DND-41 (cell line): ENCODE measurements at regions not wholly inside any gene's neighbourhood (a gene's known extent, or its start where the extent isn't known, plus 50 kb on each side); places are given as distances from the start of the nearest gene placed in this dataset.

Experiments used
- ATAC-seq: fragments of 200-7000 bp; cut with Tn5 transposase; 3 replicates; pipeline ENCODE4 v1.9.1; 2021; ENCODE audit warnings: low read depth; ENCODE audit not compliant: insufficient read depth
- DNase-seq: peaks from one replicate; pipeline ENCODE4 v3.0.0-alpha.2; 2020
- H2AFZ ChIP-seq: 2 replicates; pipeline ENCODE4 v1.6.0; 2012; ENCODE audit warnings: low read depth, low read length
- H3K27ac ChIP-seq: 2 replicates; pipeline ENCODE4 v1.5.1; 2012; ENCODE audit warnings: low read length, inconsistent platforms
- H3K27me3 ChIP-seq: fragments of 200-600 bp; sonication (generic); 2 replicates; pipeline ENCODE4 v1.6.0; 2012; ENCODE audit warnings: low read length, mild to moderate bottlenecking, inconsistent platforms; ENCODE audit not compliant: insufficient read depth, poor library complexity
- H3K36me3 ChIP-seq: 2 replicates; pipeline ENCODE4 v1.5.1; 2012; ENCODE audit warnings: low read length, inconsistent platforms; ENCODE audit not compliant: insufficient read depth
- H3K4me1 ChIP-seq: 2 replicates; pipeline ENCODE4 v1.5.1; 2012; ENCODE audit warnings: mild to moderate bottlenecking, low read length; ENCODE audit not compliant: insufficient read depth
- H3K4me2 ChIP-seq: 2 replicates; pipeline ENCODE4 v1.6.0; 2012; ENCODE audit warnings: mild to moderate bottlenecking, moderate library complexity, low read length, inconsistent platforms; ENCODE audit not compliant: insufficient read depth
- H3K4me3 ChIP-seq, 2 experiments: fragments of 200-600 bp in 1 of 2; shearing (Covaris generic) in 1 of 2; 2 replicates each; pipeline ENCODE4 v1.5.1; 2012 to 2016; ENCODE audit warnings: inconsistent platforms in 2 of 2, low read length in 2 of 2, mild to moderate bottlenecking in 2 of 2, low read depth in 1 of 2, moderate library complexity in 1 of 2
- H3K79me2 ChIP-seq: 2 replicates; pipeline ENCODE4 v1.6.0; 2012; ENCODE audit warnings: low read length, inconsistent platforms; ENCODE audit not compliant: insufficient read depth
- H3K9ac ChIP-seq: 2 replicates; pipeline ENCODE4 v1.6.0; 2012; ENCODE audit warnings: low read depth, mild to moderate bottlenecking, inconsistent platforms, low read length, moderate library complexity
- H3K9me3 ChIP-seq: 2 replicates; pipeline ENCODE4 v1.5.1; 2012; ENCODE audit warnings: low read length, moderate library complexity, mild to moderate bottlenecking, inconsistent platforms; ENCODE audit not compliant: insufficient read depth, severe bottlenecking
- H4K20me1 ChIP-seq: 2 replicates; pipeline ENCODE4 v1.6.0; 2012; ENCODE audit warnings: low read length; ENCODE audit not compliant: insufficient read depth
- CTCF ChIP-seq: IDR thresholded peaks from 2 replicates; pipeline ENCODE4 v1.5.1; 2012; ENCODE audit warnings: borderline replicate concordance, low read length, moderate library complexity, mild to moderate bottlenecking; ENCODE audit not compliant: poor library complexity, severe bottlenecking; ENCODE audit errors: extremely low read depth
- EZH2 ChIP-seq: IDR thresholded peaks from 3 replicates; pipeline ENCODE4 v1.6.1; 2012; ENCODE audit warnings: borderline replicate concordance, low read depth, mild to moderate bottlenecking, moderate library complexity, low read length, inconsistent platforms; ENCODE audit not compliant: severe bottlenecking

DNA sequence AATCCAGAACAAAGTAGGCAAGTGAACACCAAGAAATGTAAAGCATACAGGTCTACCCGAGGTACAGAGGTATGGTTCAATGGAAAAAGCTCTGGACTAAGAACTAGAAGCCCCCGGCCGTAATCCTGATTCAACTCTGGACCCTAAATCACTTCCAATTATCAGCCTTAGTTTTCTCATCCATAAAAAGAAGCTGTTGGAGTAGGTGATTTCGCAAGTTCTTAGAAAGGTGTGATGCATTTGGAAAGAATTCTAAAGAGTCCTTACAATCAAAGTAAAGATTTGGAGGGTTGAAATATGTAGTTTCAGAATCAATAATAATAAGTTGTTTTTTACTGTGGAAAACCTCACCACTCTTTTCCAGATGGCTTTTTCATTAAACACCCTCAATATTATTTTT, 622.1 kb upstream of the ID2 start:
- no peak for ATAC-seq
- H2AFZ ChIP-seq = no peak overlapping the region
- no peak overlapping the region for H3K9ac ChIP-seq
- no peaks in the 10 kb centered on the region for H3K79me2 ChIP-seq
- H3K4me2 ChIP-seq = no peak overlapping the region
- TF ChIP-seq EZH2 (no peak), CTCF (no peak)
- no peaks in the 10 kb centered on the region for H3K36me3 ChIP-seq
- no peak overlapping the region for H3K27ac ChIP-seq
- no peaks in the 10 kb centered on the region for H3K27me3 ChIP-seq
- H3K4me3 ChIP-seq = no peak overlapping the region
- no peaks in the 10 kb centered on the region for H3K4me1 ChIP-seq
- no peak for DNase-seq
- H4K20me1 ChIP-seq = no peaks in the 10 kb centered on the region
- no peaks in the 10 kb centered on the region for H3K9me3 ChIP-seq

- ATAC-seq (no peak), DNase-seq (no peak)
- no peak overlapping the region for H3K4me3 ChIP-seq
- H3K27me3 ChIP-seq = no peaks in the 10 kb centered on the region
- no peak overlapping the region for H3K4me2 ChIP-seq
- no peak for TF ChIP-seq CTCF
- TF ChIP-seq EZH2 = no peak
- H3K36me3 ChIP-seq = no peaks in the 10 kb centered on the region
- no peaks in the 10 kb centered on the region for H3K9me3 ChIP-seq
- H3K27ac ChIP-seq = no peak overlapping the region
- no peaks in the 10 kb centered on the region for H3K79me2 ChIP-seq
- H2AFZ ChIP-seq = no peak overlapping the region
- H4K20me1 ChIP-seq = no peaks in the 10 kb centered on the region
- no peak overlapping the region for H3K9ac ChIP-seq
- H3K4me1 ChIP-seq = no peaks in the 10 kb centered on the region
Observed at GRCh38 chr2:8061219-8061618, 620.6 kb upstream of the ID2 start.

GRCh38 chr2:8064603-8065002, 617.3 kb upstream of the ID2 start:
- Histone ChIP-seq H3K4me2 (no peak overlapping the region), H3K36me3 (no peaks in the 10 kb centered on the region), H3K79me2 (no peaks in the 10 kb centered on the region), H3K9me3 (no peaks in the 10 kb centered on the region), H2AFZ (no peak overlapping the region), H3K27ac (no peak overlapping the region), H3K4me1 (no peaks in the 10 kb centered on the region), H4K20me1 (no peaks in the 10 kb centered on the region), H3K9ac (no peak overlapping the region), H3K4me3 (no peak overlapping the region), H3K27me3 (no peaks in the 10 kb centered on the region)
- no peak for TF ChIP-seq EZH2
- TF ChIP-seq CTCF = no peak
- DNase-seq = no peak
- no peak for ATAC-seq

DNA sequence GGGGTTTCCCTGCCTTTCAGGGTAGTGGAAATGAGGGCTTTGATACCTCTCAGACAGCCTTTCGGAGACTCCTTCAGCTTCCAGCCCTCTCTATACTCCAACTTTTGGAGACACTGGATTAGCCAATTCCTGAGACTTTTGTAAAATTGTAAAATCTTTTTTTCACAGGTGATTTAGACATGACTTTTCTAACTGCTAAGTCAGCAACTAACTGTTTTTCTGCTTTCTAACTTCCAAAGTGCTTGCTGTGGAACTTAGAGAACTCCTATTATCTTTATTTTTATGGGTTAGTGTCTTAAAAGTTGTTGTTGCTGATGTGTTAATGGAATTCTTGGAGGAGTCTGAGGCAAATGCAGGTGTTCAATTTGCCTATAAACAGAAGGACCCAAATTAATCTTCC, 616.7 kb upstream of the ID2 start:
- H3K9ac ChIP-seq = no peak overlapping the region
- no peaks in the 10 kb centered on the region for H4K20me1 ChIP-seq
- H3K9me3 ChIP-seq = no peaks in the 10 kb centered on the region
- H3K79me2 ChIP-seq = no peaks in the 10 kb centered on the region
- H3K4me3 ChIP-seq = no peak overlapping the region
- H2AFZ ChIP-seq = no peak overlapping the region
- no peak overlapping the region for H3K4me2 ChIP-seq
- no peaks in the 10 kb centered on the region for H3K27me3 ChIP-seq
- H3K36me3 ChIP-seq = no peaks in the 10 kb centered on the region
- no peak for ATAC-seq
- H3K27ac ChIP-seq = no peak overlapping the region
- H3K4me1 ChIP-seq = no peaks in the 10 kb centered on the region
- TF ChIP-seq CTCF = no peak
- no peak for TF ChIP-seq EZH2
- no peak for DNase-seq
